A549 (cell line): ENCODE measurements at regions not wholly inside any gene's neighbourhood (a gene's known extent, or its start where the extent isn't known, plus 50 kb on each side); places are given as distances from the start of the nearest gene placed in this dataset.

ENCODE experiments used
- ATAC-seq, 2 experiments: fragments of 200-7000 bp in 1 of 2; fragments of >200 bp in 1 of 2; cut with Nextera tagmentation in 1 of 2; cut with Tn5 transposase in 1 of 2; 3 replicates each; pipeline versions ENCODE4 v1.8.0 to v1.9.1; 2018 to 2020; ENCODE audit warnings: mild to moderate bottlenecking in 1 of 2, moderate library complexity in 1 of 2
- CTCF ChIA-PET: fragments of 300-600 bp; sonication (Branson Sonifier 250); formaldehyde crosslinking; extraction: SDS; loops from one replicate; lab custom pipeline; 2021; ENCODE audit warnings: antibody characterized with exemption, inconsistent platforms; lab: Yijun Ruan, JAX
- POLR2A ChIA-PET: fragments of 350-600 bp; formaldehyde crosslinking; extraction: SDS; loops from one replicate; lab custom pipeline; 2021; ENCODE audit warnings: antibody characterized with exemption, inconsistent platforms; lab: Yijun Ruan, JAX
- DNase-seq, 2 experiments: peaks; one replicate each; pipeline versions ENCODE4 v3.0.0 to v3.0.0-alpha.2; 2011 to 2016; ENCODE audit warnings: low read depth in 1 of 2, low spot score in 1 of 2
- FAIRE-seq: peaks from 2 replicates; lab custom pipeline; 2011; peaks lifted over from hg19 to GRCh38; lab: Jason Lieb, UNC
- H3K27ac ChIP-seq, 2 experiments: fragments of >200 bp; sonication (Bioruptor Twin); formaldehyde crosslinking; 3 replicates each; pipeline ENCODE4 v1.5.1; 2016 to 2017
- H3K4me1 ChIP-seq: fragments of >200 bp; sonication (Bioruptor Twin); formaldehyde crosslinking; 3 replicates; pipeline ENCODE4 v1.6.1; 2016
- H3K4me2 ChIP-seq: fragments of >200 bp; sonication (Bioruptor Twin); formaldehyde crosslinking; 3 replicates; pipeline ENCODE4 v1.6.1; 2016
- H3K4me3 ChIP-seq: fragments of >200 bp; sonication (Bioruptor Twin); formaldehyde crosslinking; 3 replicates; pipeline ENCODE4 v1.5.1; 2016
- H3K9me3 ChIP-seq: fragments of >200 bp; sonication (Bioruptor Twin); formaldehyde crosslinking; 3 replicates; pipeline ENCODE4 v1.6.1; 2016
- CBX8 ChIP-seq: fragments of 200-600 bp; sonication (generic); IDR thresholded peaks from 2 replicates; pipeline ENCODE4 v1.6.1; 2016
- CHD2 ChIP-seq: fragments of 150-350 bp; IDR thresholded peaks from 2 replicates; pipeline ENCODE4 v1.6.1; 2014; ENCODE audit warnings: low read length; ENCODE audit not compliant: partially characterized antibody
- CHD4 ChIP-seq: fragments of 200-600 bp; sonication (generic); IDR thresholded peaks from 2 replicates; pipeline ENCODE4 v1.6.1; 2016; ENCODE audit warnings: antibody characterized with exemption, mild to moderate bottlenecking, borderline replicate concordance
- CTCF ChIP-seq: fragments of >200 bp; sonication (Bioruptor Twin); formaldehyde crosslinking; IDR thresholded peaks from 3 replicates; pipeline ENCODE4 v1.5.1; 2016
- E2F6 ChIP-seq: IDR thresholded peaks from 2 replicates; pipeline ENCODE4 v1.6.1; 2012; ENCODE audit warnings: low read depth, borderline replicate concordance
- ELK1 ChIP-seq: fragments of 150-350 bp; IDR thresholded peaks from 2 replicates; pipeline ENCODE4 v1.6.1; 2014; ENCODE audit warnings: low read depth, mild to moderate bottlenecking, low read length
- EP300 ChIP-seq, 2 experiments: fragments of >200 bp; sonication (Bioruptor Twin); formaldehyde crosslinking; IDR thresholded peaks; 2 replicates in 1 of 2; 3 replicates in 1 of 2; pipeline ENCODE4 v1.6.1; 2016 to 2017
- FOSL2 ChIP-seq, 2 experiments: fragments of 450-650 bp in 1 of 2; fragments of >200 bp in 1 of 2; sonication (Bioruptor Twin) in 1 of 2; formaldehyde crosslinking; IDR thresholded peaks; 2 replicates each; pipeline versions ENCODE4 v1.5.0 to v1.6.1; 2016 to 2020; ENCODE audit warnings: mild to moderate bottlenecking in 1 of 2, moderate library complexity in 1 of 2
- GATA3 ChIP-seq: IDR thresholded peaks from 2 replicates; pipeline ENCODE4 v1.6.1; 2012; ENCODE audit warnings: borderline replicate concordance
- HES2 ChIP-seq: fragments of >200 bp; sonication (Bioruptor Twin); formaldehyde crosslinking; IDR thresholded peaks from 2 replicates; pipeline ENCODE4 v1.6.1; 2016
- HOXB13 ChIP-seq: fragments of 250-450 bp; sonication (Bioruptor Pico); IDR thresholded peaks from 2 replicates; pipeline ENCODE4 v1.5.0; 2020; ENCODE audit warnings: low read depth, mild to moderate bottlenecking, moderate library complexity
- JUNB ChIP-seq: fragments of >200 bp; sonication (Bioruptor Twin); formaldehyde crosslinking; IDR thresholded peaks from 2 replicates; pipeline ENCODE4 v1.6.1; 2016
- MAZ ChIP-seq: fragments of 150-350 bp; IDR thresholded peaks from 2 replicates; pipeline ENCODE4 v1.6.1; 2014; ENCODE audit warnings: antibody characterized with exemption, low read depth, low read length, borderline replicate concordance
- NR3C1 ChIP-seq: fragments of >200 bp; sonication (Bioruptor Twin); formaldehyde crosslinking; IDR thresholded peaks from 3 replicates; pipeline ENCODE4 v1.6.1; 2017
- POLR2A ChIP-seq: IDR thresholded peaks from 2 replicates; pipeline ENCODE4 v1.6.1; 2012; ENCODE audit warnings: mild to moderate bottlenecking, low read length
- RAD21 ChIP-seq, 2 experiments: fragments of >200 bp in 1 of 2; sonication (Bioruptor Twin) in 1 of 2; formaldehyde crosslinking in 1 of 2; IDR thresholded peaks in 1 of 2; conservative IDR thresholded peaks in 1 of 2; 2 replicates in 1 of 2; 3 replicates in 1 of 2; pipeline ENCODE4 v1.6.1; 2012 to 2018; ENCODE audit warnings: inconsistent platforms in 1 of 2
- RCOR1 ChIP-seq: fragments of 150-350 bp; IDR thresholded peaks from 2 replicates; pipeline ENCODE4 v1.6.1; 2014; ENCODE audit warnings: antibody characterized with exemption, low read length, low read depth
- RFX5 ChIP-seq: fragments of 450-650 bp; IDR thresholded peaks from 2 replicates; pipeline ENCODE4 v1.7.1; 2014; ENCODE audit warnings: antibody characterized with exemption, mild to moderate bottlenecking, moderate library complexity
- SREBF2 ChIP-seq: fragments of 450-650 bp; IDR thresholded peaks from 2 replicates; pipeline ENCODE4 v1.6.1; 2014; ENCODE audit warnings: mild to moderate bottlenecking, moderate library complexity
- TP53 ChIP-seq: fragments of 250-450 bp; sonication (Bioruptor Pico); IDR thresholded peaks from 2 replicates; pipeline ENCODE4 v1.5.0; 2021; ENCODE audit warnings: mild to moderate bottlenecking, moderate library complexity
- ZC3H11A ChIP-seq: fragments of 450-650 bp; IDR thresholded peaks from 2 replicates; pipeline ENCODE4 v1.6.1; 2014; ENCODE audit warnings: antibody characterized with exemption, mild to moderate bottlenecking
- WGBS: methylation state at CpG from one replicate; pipeline ENCODE4 v1.1.6; 2017; ENCODE audit errors: missing lambda C conversion rate; 5-methylcytosine and 5-hydroxymethylcytosine counted together
- TF ChIP-seq, protein P1 (sequence below): fragments of 200-600 bp; sonication (generic); IDR thresholded peaks from 2 replicates; pipeline ENCODE4 v1.6.1; 2016; ENCODE audit warnings: antibody characterized with exemption, mild to moderate bottlenecking, moderate library complexity

- no peak for ATAC-seq
Measured at GRCh38 chr6:143578054-143578453, 66.5 kb upstream of the FUCA2 start.

GRCh38 chr6:143575901-143576426, 64.4 kb upstream of the FUCA2 start:
- ChIA-PET CTCF (interaction anchor here (0.6 to 3.9 kb wide), 32 partner anchors 8 to 1103 kb away, joined by 3 to 46 read pairs (median 4); partner anchors contain the start of genes LTV1 and PLAGL1), POLR2A (interaction anchor here (1.3 kb wide), 1 partner anchor 267 kb away, joined by 10 read pairs; the partner anchor contains the start of gene LTV1)
- H3K4me2 ChIP-seq, result no peak overlapping the region
- no peaks in the 10 kb centered on the region for H3K4me1 ChIP-seq
- H3K9me3 ChIP-seq, result no peaks in the 10 kb centered on the region
- 91% methylated on average over 6 of the region's 6 CpGs for WGBS
- no peak for ATAC-seq
- FAIRE-seq, result no peak
- no peak overlapping the region for H3K27ac ChIP-seq
- no peak for DNase-seq
- H3K4me3 ChIP-seq, result no peak overlapping the region
- TF ChIP-seq, protein P1, sequence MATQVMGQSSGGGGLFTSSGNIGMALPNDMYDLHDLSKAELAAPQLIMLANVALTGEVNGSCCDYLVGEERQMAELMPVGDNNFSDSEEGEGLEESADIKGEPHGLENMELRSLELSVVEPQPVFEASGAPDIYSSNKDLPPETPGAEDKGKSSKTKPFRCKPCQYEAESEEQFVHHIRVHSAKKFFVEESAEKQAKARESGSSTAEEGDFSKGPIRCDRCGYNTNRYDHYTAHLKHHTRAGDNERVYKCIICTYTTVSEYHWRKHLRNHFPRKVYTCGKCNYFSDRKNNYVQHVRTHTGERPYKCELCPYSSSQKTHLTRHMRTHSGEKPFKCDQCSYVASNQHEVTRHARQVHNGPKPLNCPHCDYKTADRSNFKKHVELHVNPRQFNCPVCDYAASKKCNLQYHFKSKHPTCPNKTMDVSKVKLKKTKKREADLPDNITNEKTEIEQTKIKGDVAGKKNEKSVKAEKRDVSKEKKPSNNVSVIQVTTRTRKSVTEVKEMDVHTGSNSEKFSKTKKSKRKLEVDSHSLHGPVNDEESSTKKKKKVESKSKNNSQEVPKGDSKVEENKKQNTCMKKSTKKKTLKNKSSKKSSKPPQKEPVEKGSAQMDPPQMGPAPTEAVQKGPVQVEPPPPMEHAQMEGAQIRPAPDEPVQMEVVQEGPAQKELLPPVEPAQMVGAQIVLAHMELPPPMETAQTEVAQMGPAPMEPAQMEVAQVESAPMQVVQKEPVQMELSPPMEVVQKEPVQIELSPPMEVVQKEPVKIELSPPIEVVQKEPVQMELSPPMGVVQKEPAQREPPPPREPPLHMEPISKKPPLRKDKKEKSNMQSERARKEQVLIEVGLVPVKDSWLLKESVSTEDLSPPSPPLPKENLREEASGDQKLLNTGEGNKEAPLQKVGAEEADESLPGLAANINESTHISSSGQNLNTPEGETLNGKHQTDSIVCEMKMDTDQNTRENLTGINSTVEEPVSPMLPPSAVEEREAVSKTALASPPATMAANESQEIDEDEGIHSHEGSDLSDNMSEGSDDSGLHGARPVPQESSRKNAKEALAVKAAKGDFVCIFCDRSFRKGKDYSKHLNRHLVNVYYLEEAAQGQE, result no peak
- TF ChIP-seq FOSL2 (IDR thresholded peaks at IDR 0.05), result no peak
- TF ChIP-seq FOSL2 (CRISPR knock-in tag; IDR thresholded peaks at IDR 0.05), result no peak
- no peak for TF ChIP-seq ZC3H11A
- TF ChIP-seq RCOR1, result no peak
- TF ChIP-seq ELK1, result no peak
- no peak for TF ChIP-seq NR3C1
- TF ChIP-seq RAD21 (conservative IDR thresholded peaks at IDR 0.05 in 1 of 2, IDR thresholded peaks at IDR 0.05 in 1 of 2), result no peak
- TF ChIP-seq CHD2, result no peak
- no peak for TF ChIP-seq TP53 (CRISPR knock-in tag)
- TF ChIP-seq CBX8, result no peak

More at GRCh38 chr6:143578054-143578453, 66.5 kb upstream of the FUCA2 start:
- H3K4me3 ChIP-seq, result no peak overlapping the region
- ChIA-PET CTCF (interaction anchor here (0.7 to 4.2 kb wide), 2 partner anchors 435 to 907 kb away, joined by 3 to 22 read pairs; no protein-coding TSS in a partner anchor), POLR2A (no interaction called here)
- no peak overlapping the region for H3K4me2 ChIP-seq
- TF ChIP-seq CTCF (no peak), RFX5 (no peak), POLR2A (no peak), MAZ (no peak), HES2 (no peak), GATA3 (no peak), CHD4 (no peak), JUNB (no peak), E2F6 (no peak), SREBF2 (no peak), HOXB13 (CRISPR knock-in tag) (no peak), RAD21 (conservative IDR thresholded peaks at IDR 0.05 in 1 of 2, IDR thresholded peaks at IDR 0.05 in 1 of 2) (no peak), CBX8 (no peak), EP300 (IDR thresholded peaks at IDR 0.05) (no peak)
- TF ChIP-seq, protein P1, result no peak
- DNase-seq (no peak), FAIRE-seq (no peak)
- 71% methylated on average over 2 of the region's 2 CpGs for WGBS
- H3K4me1 ChIP-seq, result no peaks in the 10 kb centered on the region
- no peaks in the 10 kb centered on the region for H3K9me3 ChIP-seq
- H3K27ac ChIP-seq, result no peak overlapping the region
